ENCODE measurements at regions not wholly inside any gene's neighbourhood (a gene's known extent, or its start where the extent isn't known, plus 50 kb on each side); places are given as distances from the start of the nearest gene placed in this dataset.

- H3K27me3 ChIP-seq = no peaks in the 10 kb centered on the region
- no peak overlapping the region for H3K4me3 ChIP-seq
- no peak for DNase-seq (ENCODE audit: low spot score in 2 of 2)
- no peaks in the 10 kb centered on the region for H3K4me1 ChIP-seq
- no peaks in the 10 kb centered on the region for H3K36me3 ChIP-seq
- TF ChIP-seq POLR2AphosphoS5 (IDR thresholded peaks at IDR 0.05) (no peak), CTCF (IDR thresholded peaks at IDR 0.05) (no peak), POLR2A (IDR thresholded peaks at IDR 0.05) (no peak)
- no peaks in the 10 kb centered on the region for H3K9me3 ChIP-seq
- H3K27ac ChIP-seq = no peak overlapping the region
- intact Hi-C loops (cut with DNase I; ENCODE audit: low total_unique reads) = no loop called here
Observed at GRCh38 chr1:198031086-198031485, 113.9 kb downstream of the LHX9 start.

GRCh38 chr1:198032668-198033067, 115.5 kb downstream of the LHX9 start:
- H3K4me3 ChIP-seq = no peak overlapping the region
- intact Hi-C loops (cut with DNase I; ENCODE audit: low total_unique reads) = no loop called here

GRCh38 chr1:198040880-198041279, 115.9 kb upstream of the NEK7 start:
- Histone ChIP-seq H3K27me3 (no peaks in the 10 kb centered on the region), H3K4me3 (no peak overlapping the region), H3K4me1 (no peaks in the 10 kb centered on the region), H3K9me3 (no peaks in the 10 kb centered on the region), H3K27ac (no peak overlapping the region), H3K36me3 (no peaks in the 10 kb centered on the region)
- intact Hi-C loops (cut with DNase I; ENCODE audit: low total_unique reads) = no loop called here
- DNase-seq (ENCODE audit: low spot score in 2 of 2) = no peak
- no peak for TF ChIP-seq CTCF (IDR thresholded peaks at IDR 0.05)
- TF ChIP-seq POLR2A (IDR thresholded peaks at IDR 0.05) = no peak
- no peak for TF ChIP-seq POLR2AphosphoS5 (IDR thresholded peaks at IDR 0.05)

More at GRCh38 chr1:198032668-198033067, 115.5 kb downstream of the LHX9 start:
- DNase-seq (ENCODE audit: low spot score in 2 of 2) = no peak
- Histone ChIP-seq H3K27me3 (no peaks in the 10 kb centered on the region), H3K4me1 (no peaks in the 10 kb centered on the region), H3K36me3 (no peaks in the 10 kb centered on the region), H3K27ac (no peak overlapping the region), H3K9me3 (no peaks in the 10 kb centered on the region)
- TF ChIP-seq POLR2A (IDR thresholded peaks at IDR 0.05) = no peak

- Histone ChIP-seq H3K27me3 (no peaks in the 10 kb centered on the region), H3K27ac (no peak overlapping the region), H3K36me3 (no peaks in the 10 kb centered on the region), H3K4me3 (no peak overlapping the region), H3K4me1 (no peaks in the 10 kb centered on the region), H3K9me3 (no peaks in the 10 kb centered on the region)
- DNase-seq (ENCODE audit: low spot score in 2 of 2) = no peak
- TF ChIP-seq POLR2A (IDR thresholded peaks at IDR 0.05) (no peak), POLR2AphosphoS5 (IDR thresholded peaks at IDR 0.05) (no peak), CTCF (IDR thresholded peaks at IDR 0.05) (no peak)
- intact Hi-C loops (cut with DNase I; ENCODE audit: low total_unique reads) = no loop called here
Observed at GRCh38 chr1:198042168-198042567, 114.6 kb upstream of the NEK7 start.

GRCh38 chr1:198047913-198048312, 108.9 kb upstream of the NEK7 start:
- Histone ChIP-seq H3K36me3 (no peaks in the 10 kb centered on the region), H3K9me3 (no peaks in the 10 kb centered on the region), H3K4me3 (no peak overlapping the region), H3K27ac (no peak overlapping the region), H3K4me1 (no peaks in the 10 kb centered on the region), H3K27me3 (no peaks in the 10 kb centered on the region)
- TF ChIP-seq POLR2A (IDR thresholded peaks at IDR 0.05) = no peak
- TF ChIP-seq POLR2AphosphoS5 (IDR thresholded peaks at IDR 0.05) = no peak
- TF ChIP-seq CTCF (IDR thresholded peaks at IDR 0.05) = no peak
- intact Hi-C loops (cut with DNase I; ENCODE audit: low total_unique reads) = no loop called here
- DNase-seq (ENCODE audit: low spot score in 2 of 2) = no peak

- intact Hi-C loops (cut with DNase I; ENCODE audit: low total_unique reads) = no loop called here
- no peaks in the 10 kb centered on the region for H3K27me3 ChIP-seq
- TF ChIP-seq POLR2AphosphoS5 (IDR thresholded peaks at IDR 0.05) (no peak), CTCF (IDR thresholded peaks at IDR 0.05) (no peak), POLR2A (IDR thresholded peaks at IDR 0.05) (no peak)
- no peaks in the 10 kb centered on the region for H3K9me3 ChIP-seq
- no peak for DNase-seq (ENCODE audit: low spot score in 2 of 2)
- H3K4me3 ChIP-seq = no peak overlapping the region
- no peak overlapping the region for H3K27ac ChIP-seq
- H3K4me1 ChIP-seq = no peaks in the 10 kb centered on the region
- H3K36me3 ChIP-seq = no peaks in the 10 kb centered on the region
Observed at GRCh38 chr1:198054510-198054909, 102.3 kb upstream of the NEK7 start.

Measured in breast epithelium (tissue), 4 donors.